Activated B cell treated with CpG ODN at 0.5 μM for 24 hours (primary cell): ENCODE measurements at regions not wholly inside any gene's neighbourhood (a gene's known extent, or its start where the extent isn't known, plus 50 kb on each side); places are given as distances from the start of the nearest gene placed in this dataset.

Source experiments
- ATAC-seq: fragments of 200-7000 bp; cut with Tn5 transposase; one replicate; pipeline ENCODE4 v1.10.0; 2021; ENCODE audit warnings: low read depth, mild to moderate bottlenecking, moderate library complexity
- CTCF ChIA-PET: fragments of 350-600 bp; sonication (Branson Sonifier 250); formaldehyde crosslinking; loops from one replicate; lab custom pipeline; 2021; ENCODE audit warnings: antibody characterized with exemption; lab: Charles Lee
- POLR2A ChIA-PET: fragments of 350-600 bp; sonication (Branson Sonifier 250); formaldehyde crosslinking; loops from one replicate; lab custom pipeline; 2021; ENCODE audit warnings: antibody characterized with exemption; lab: Charles Lee
- DNase-seq: peaks from one replicate; pipeline ENCODE4 v3.0.0; 2022
- H3K27ac Mint-ChIP-seq: one replicate; pipeline ENCODE4 v1.8.0; 2020; ENCODE audit warnings: mixed read lengths
- H3K27me3 Mint-ChIP-seq: one replicate; pipeline ENCODE4 v1.8.0; 2021; ENCODE audit warnings: mixed read lengths
- H3K36me3 Mint-ChIP-seq: one replicate; pipeline ENCODE4 v1.8.0; 2021; ENCODE audit warnings: low read depth, mixed read lengths
- H3K4me1 Mint-ChIP-seq: one replicate; pipeline ENCODE4 v1.8.0; 2021; ENCODE audit warnings: mixed read lengths
- H3K4me3 Mint-ChIP-seq: one replicate; pipeline ENCODE4 v1.8.0; 2020; ENCODE audit warnings: mild to moderate bottlenecking, mixed read lengths
- H3K9me3 Mint-ChIP-seq: one replicate; pipeline ENCODE4 v1.8.0; 2020; ENCODE audit warnings: mixed read lengths
- CTCF ChIP-seq: fragments of 200-600 bp; IDR thresholded peaks from one replicate; pipeline ENCODE4 v1.8.0; 2022; ENCODE audit warnings: antibody characterized with exemption, mild to moderate bottlenecking
- intact Hi-C: fragments of 100-400 bp; cut with micrococcal nuclease; formaldehyde crosslinking; loops from one replicate; pipeline ENCODE4 v1.15.1; 2024

- no peak for ATAC-seq
- H3K9me3 Mint-ChIP-seq, result peaks cover 4% of the 10 kb centered on the region
- DNase-seq, result no peak
- H3K27ac Mint-ChIP-seq, result no peak overlapping the region
- no peaks in the 10 kb centered on the region for H3K27me3 Mint-ChIP-seq
- ChIA-PET CTCF (no interaction called here), POLR2A (no interaction called here)
- intact Hi-C loops, result no loop called here
- TF ChIP-seq CTCF, result no peak
- H3K4me3 Mint-ChIP-seq, result no peak overlapping the region
- H3K36me3 Mint-ChIP-seq, result no peaks in the 10 kb centered on the region
- H3K4me1 Mint-ChIP-seq, result no peaks in the 10 kb centered on the region
These were observed 273.7 kb upstream of the LRATD1 start for GRCh38 chr2:14358774-14359173.

- POLR2A ChIA-PET, result no interaction called here
- CTCF ChIA-PET, result no interaction called here
- no peak for TF ChIP-seq CTCF
- H3K27me3 Mint-ChIP-seq, result no peaks in the 10 kb centered on the region
- H3K36me3 Mint-ChIP-seq, result no peaks in the 10 kb centered on the region
- no peaks in the 10 kb centered on the region for H3K4me1 Mint-ChIP-seq
- DNase-seq, result no peak
- ATAC-seq, result no peak
- intact Hi-C loops, result no loop called here
- no peak overlapping the region for H3K27ac Mint-ChIP-seq
- H3K4me3 Mint-ChIP-seq, result no peak overlapping the region
- H3K9me3 Mint-ChIP-seq, result peaks cover 6% of the 10 kb centered on the region
These were observed 269.4 kb upstream of the LRATD1 start for GRCh38 chr2:14363137-14363536.

DNA sequence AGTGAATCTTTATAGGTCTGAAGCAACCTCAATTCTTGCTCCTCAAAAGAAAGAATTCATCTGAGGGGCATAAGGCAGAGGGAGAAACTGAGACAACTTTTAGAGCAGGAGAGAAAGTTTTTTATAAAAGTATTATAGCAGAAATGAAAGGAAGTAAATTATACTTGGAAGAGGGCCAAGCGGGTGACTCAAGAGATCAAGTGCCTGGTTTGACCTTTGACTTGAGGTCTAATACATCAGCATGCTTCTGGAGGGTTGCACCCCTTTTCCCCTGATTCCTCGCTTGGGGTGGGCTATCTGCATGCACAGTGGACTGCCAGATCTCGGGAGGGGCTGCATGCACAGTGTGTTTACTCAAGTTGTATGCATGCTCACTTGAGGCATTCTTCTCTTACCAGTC lies 268.5 kb upstream of the LRATD1 start:
- TF ChIP-seq CTCF, result no peak
- ChIA-PET CTCF (no interaction called here), POLR2A (no interaction called here)
- H3K27me3 Mint-ChIP-seq, result no peaks in the 10 kb centered on the region
- ATAC-seq, result no peak
- intact Hi-C loops, result no loop called here
- no peaks in the 10 kb centered on the region for H3K4me1 Mint-ChIP-seq
- DNase-seq, result no peak
- peaks cover 6% of the 10 kb centered on the region for H3K9me3 Mint-ChIP-seq
- H3K36me3 Mint-ChIP-seq, result no peaks in the 10 kb centered on the region
- no peak overlapping the region for H3K4me3 Mint-ChIP-seq
- H3K27ac Mint-ChIP-seq, result no peak overlapping the region

- no peak for ATAC-seq
- Mint-ChIP-seq H3K9me3 (peaks cover 4% of the 10 kb centered on the region), H3K36me3 (no peaks in the 10 kb centered on the region), H3K4me1 (no peaks in the 10 kb centered on the region), H3K27ac (no peak overlapping the region), H3K27me3 (no peaks in the 10 kb centered on the region), H3K4me3 (no peak overlapping the region)
- POLR2A ChIA-PET, result no interaction called here
- TF ChIP-seq CTCF, result no peak
- intact Hi-C loops, result no loop called here
- DNase-seq, result no peak
- CTCF ChIA-PET, result no interaction called here
These were observed 268.0 kb upstream of the LRATD1 start for GRCh38 chr2:14364471-14364870.

DNA sequence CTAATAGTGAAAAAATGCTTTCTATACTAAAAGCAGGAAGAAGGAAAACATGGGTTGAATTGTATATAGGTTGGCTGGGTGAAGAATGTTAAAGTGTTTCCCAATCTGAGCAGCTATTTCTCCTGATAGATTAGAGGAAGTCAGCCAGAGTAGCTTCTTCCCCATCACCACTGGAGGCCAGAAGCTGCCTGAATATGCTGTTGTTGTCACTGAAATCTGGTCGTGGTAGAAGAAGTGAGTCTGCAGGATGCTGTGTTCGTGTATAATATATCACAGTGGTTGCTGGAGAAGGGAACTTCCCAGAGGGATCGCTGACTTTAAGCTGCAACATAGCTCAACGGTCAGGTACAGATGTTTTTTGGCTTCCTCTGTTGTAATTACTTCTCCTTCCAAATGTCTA lies 247.5 kb upstream of the LRATD1 start:
- CTCF ChIA-PET, result no interaction called here

More for the DNA sequence above, 247.5 kb upstream of the LRATD1 start:
- intact Hi-C loops, result no loop called here
- TF ChIP-seq CTCF, result no peak
- no peaks in the 10 kb centered on the region for H3K4me1 Mint-ChIP-seq
- no peak overlapping the region for H3K4me3 Mint-ChIP-seq
- no peaks in the 10 kb centered on the region for H3K36me3 Mint-ChIP-seq
- H3K27ac Mint-ChIP-seq, result no peak overlapping the region
- DNase-seq, result no peak
- peaks cover under 1% of the 10 kb centered on the region for H3K9me3 Mint-ChIP-seq
- H3K27me3 Mint-ChIP-seq, result no peaks in the 10 kb centered on the region
- POLR2A ChIA-PET, result no interaction called here
- ATAC-seq, result no peak
